OCI-LY7 (cell line): ENCODE measurements at regions not wholly inside any gene's neighbourhood (a gene's known extent, or its start where the extent isn't known, plus 50 kb on each side); places are given as distances from the start of the nearest gene placed in this dataset.

Experiments used
- CTCF ChIP-seq: fragments of 200-600 bp; sonication (generic); conservative IDR thresholded peaks from 2 replicates; pipeline ENCODE4 v1.5.1; 2014; ENCODE audit warnings: mild to moderate bottlenecking, antibody characterized with exemption, low read length, moderate library complexity, mixed read lengths
- EZH2phosphoT487 ChIP-seq: fragments of 200-600 bp; sonication (generic); IDR thresholded peaks from 2 replicates; pipeline ENCODE4 v1.6.1; 2018; ENCODE audit warnings: low read depth, borderline replicate concordance, mild to moderate bottlenecking, mixed run types, antibody characterized with exemption, low read length, moderate library complexity, mixed read lengths

- TF ChIP-seq CTCF: no peak
- no peak for TF ChIP-seq EZH2phosphoT487
Observed at GRCh38 chr4:188717661-188718060, 578.4 kb downstream of the TRIML1 start.
